GM19467 (cell line): ENCODE measurements at regions not wholly inside any gene's neighbourhood (a gene's known extent, or its start where the extent isn't known, plus 50 kb on each side); places are given as distances from the start of the nearest gene placed in this dataset.

Experiments used
- ATAC-seq: cut with Tn5 transposase; IDR thresholded peaks from one replicate; pipeline ENCODE4 v1.9.1; 2021; ENCODE audit warnings: mild to moderate bottlenecking, moderate library complexity; ENCODE audit not compliant: unreplicated experiment

DNA sequence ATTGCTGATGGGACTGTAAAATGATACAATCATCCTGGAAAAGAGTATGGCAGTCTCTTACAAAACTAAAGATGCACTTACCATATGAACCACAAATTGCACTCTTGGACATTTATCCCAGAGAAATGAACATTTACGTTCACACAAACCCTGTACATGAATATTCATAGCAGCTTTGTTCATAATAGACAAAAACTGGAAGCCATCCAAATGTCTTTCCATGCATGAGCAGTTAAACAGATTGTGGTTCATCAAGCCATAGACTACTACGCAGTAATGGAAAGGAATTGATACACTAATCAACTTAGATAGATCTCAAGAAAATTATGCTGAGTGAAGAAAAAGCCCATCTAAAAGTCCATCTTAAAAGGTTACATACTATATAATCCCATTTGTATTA lies 156.1 kb upstream of the SLC39A10 start:
- ATAC-seq = no peak

GRCh38 chr2:195498839-195499490 lies 158.1 kb upstream of the SLC39A10 start:
- ATAC-seq = no peak

DNA sequence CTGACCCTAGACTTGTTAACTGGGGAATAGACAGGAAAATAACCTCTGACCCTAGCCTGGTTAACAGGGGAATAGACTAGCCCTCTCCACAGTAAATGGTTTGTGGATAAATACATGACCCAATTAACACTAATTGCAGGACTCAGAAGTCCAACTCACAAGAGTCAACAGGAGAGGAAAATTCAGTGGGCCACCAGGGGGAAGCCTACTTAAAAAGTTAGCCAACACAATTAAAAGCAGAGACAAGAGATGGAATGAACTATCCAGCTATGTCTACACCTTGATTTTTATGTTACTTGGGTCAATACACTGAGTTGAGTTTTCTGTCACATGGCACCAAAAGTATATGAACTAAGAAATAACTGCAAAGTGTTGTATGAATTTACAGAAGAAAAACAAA lies 158.8 kb upstream of the SLC39A10 start:
- ATAC-seq = no peak

DNA sequence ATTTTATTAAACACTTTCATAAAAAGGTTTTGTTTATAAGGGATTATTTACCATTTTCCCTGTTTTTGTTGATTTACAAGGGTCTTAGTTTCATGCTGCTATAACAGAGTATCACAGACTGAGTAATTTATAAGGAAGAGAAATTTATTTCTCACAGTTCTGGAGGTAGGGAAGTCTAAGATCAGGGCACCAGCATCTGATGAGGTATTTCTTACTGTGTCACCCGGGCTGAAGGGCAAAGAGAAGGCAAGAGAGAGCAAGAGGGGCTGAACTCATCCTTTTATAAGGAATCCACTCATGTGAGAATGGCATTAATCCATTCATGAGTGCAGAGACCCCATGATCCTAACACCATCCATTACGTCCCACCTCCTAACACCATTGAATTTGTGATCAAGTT lies 160.0 kb upstream of the SLC39A10 start:
- ATAC-seq = no peak

- no peak for ATAC-seq
Measured at GRCh38 chr2:195495966-195496365, 161.1 kb upstream of the SLC39A10 start.

DNA sequence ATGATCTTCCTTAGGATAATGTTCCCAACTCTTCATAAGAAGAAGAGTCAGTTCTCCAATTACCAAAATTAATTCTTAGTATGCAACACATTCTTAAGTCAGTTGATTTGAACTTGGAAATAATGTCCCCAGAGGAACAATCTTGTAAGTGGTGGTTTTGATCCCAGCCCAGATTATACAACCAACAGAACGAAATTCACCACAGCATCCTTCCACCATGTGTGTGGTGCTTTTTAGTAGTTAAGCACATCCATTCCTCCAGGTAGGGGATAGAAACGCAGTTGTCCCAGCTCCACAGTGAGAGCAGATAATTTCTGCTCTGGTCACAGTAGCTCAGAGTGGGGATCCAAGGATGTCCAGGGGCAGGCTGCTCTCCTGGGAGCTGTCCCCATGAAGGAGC lies 161.7 kb upstream of the SLC39A10 start:
- ATAC-seq = no peak

DNA sequence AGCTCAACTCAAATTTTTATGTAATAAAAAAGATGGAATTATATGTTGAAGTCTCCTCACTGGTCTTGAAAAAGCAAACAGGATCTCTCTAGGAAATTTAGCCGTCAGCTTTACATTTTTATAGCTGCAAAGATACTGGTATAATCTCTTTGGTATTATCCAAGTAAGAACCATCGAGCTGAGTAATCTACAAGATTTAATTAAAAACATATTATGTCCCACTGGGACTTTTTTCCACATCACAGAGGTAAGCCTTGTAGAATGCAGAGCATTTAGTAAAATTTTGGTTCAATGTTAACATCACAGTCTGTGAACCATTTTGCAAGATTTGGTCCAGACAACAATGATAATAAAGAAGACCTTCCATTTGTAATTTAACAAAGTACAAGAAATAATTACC lies 162.6 kb upstream of the SLC39A10 start:
- no peak for ATAC-seq

- ATAC-seq = no peak
Measured at GRCh38 chr2:195493416-195493815, 163.6 kb upstream of the SLC39A10 start.

DNA sequence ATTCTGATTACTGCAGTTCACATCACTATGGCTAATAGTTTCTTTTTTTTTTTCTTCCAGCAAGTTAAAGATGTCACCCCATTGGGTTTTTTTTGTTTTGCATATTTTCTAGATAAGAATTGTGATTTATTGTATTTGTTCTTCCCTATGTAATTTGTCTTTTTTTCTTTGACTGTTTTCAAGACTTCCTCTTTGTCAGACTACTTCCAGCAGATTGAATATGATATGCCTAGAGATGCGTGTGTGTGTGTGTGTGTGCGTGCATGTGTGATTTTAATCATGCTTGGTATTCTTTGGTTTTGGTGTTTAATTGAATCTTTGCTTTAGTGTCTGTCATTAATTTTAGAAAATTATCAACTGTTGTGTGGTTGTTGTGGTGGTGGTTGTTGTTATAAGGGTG lies 166.7 kb upstream of the SLC39A10 start:
- no peak for ATAC-seq

DNA sequence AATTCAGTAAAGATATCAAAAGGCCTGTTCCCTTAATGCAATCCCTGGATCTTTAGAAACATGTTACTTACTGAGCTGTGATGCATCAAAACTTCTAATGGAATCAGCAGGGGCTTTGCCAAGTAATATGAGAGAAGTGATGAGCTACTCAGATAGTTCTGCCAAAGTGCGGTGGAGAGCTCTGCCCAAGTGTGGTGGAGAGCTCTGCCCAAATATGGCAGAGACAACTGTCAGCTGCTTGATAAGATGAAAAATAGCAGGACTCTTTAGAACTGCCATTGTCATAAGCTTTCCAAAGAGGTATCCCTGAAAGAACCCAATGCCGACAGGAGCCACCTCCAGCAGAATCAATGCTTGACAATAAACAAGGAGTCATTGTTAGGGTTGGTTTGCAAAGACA lies 167.9 kb upstream of the SLC39A10 start:
- no peak for ATAC-seq

DNA sequence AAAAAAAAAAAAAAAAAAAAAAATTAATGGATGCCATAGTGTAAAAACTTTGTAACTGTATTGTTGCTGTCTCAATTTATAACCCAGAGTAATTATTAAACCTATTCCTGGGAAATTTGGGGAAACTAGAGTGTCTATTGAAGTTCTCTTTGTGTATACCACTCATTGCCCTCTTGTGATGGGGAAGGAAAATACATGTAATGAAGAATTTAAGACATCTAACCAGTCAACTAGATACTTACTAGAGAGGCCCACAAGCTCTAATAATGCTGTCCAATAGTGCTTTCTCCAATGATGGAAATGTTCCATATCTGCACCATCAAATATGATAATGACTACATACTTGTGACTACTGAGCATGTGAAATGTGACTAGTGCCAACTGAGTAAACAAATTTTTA lies 168.5 kb upstream of the SLC39A10 start:
- no peak for ATAC-seq

- ATAC-seq = peak; percentile 92
Measured at GRCh38 chr2:195486987-195487644, 169.9 kb upstream of the SLC39A10 start.

GRCh38 chr2:195486520-195486919 lies 170.5 kb upstream of the SLC39A10 start:
- ATAC-seq = no peak

DNA sequence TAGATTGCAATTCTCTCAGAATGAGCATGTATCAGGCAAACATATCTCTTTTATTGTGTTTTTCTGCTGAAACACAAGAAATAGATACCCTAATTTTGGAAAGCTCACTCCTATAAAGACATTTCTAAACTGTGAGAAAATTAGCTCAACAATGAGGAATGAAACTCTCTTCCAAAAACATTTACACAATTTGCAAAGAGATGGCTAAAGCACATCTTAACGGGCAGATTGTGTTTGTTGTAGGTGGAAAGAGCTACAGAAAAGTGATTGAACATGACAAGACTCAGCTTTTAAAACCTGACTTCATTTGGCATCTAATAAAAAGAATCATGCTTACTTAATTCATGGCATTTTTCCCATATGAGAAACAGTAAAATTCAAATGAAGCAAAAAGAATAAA lies 175.0 kb upstream of the SLC39A10 start:
- no peak for ATAC-seq

DNA sequence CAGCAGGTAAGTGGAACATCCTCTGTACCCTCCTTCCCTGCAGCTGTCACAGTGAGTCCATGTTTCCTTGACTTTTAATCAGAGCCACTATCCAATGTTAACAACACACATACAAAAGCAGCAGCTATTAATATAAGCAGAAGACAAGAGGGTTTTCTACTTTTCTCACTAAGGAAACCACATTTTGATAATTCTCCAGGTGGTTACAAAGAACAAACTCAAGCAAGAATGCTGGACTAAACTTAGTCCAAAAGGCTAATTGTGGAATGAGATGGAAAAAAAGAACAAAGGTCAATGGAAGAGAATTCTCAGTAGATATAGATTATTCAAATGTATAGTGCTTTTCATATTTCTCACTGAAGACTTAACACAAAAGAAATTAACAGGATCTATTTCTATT lies 176.9 kb upstream of the SLC39A10 start:
- no peak for ATAC-seq

GRCh38 chr2:195479407-195479806 lies 177.6 kb upstream of the SLC39A10 start:
- ATAC-seq = no peak

GRCh38 chr2:195477996-195478382 lies 179.0 kb upstream of the SLC39A10 start:
- no peak for ATAC-seq

- ATAC-seq = no peak
Measured at GRCh38 chr2:195477248-195477995, 179.6 kb upstream of the SLC39A10 start.

DNA sequence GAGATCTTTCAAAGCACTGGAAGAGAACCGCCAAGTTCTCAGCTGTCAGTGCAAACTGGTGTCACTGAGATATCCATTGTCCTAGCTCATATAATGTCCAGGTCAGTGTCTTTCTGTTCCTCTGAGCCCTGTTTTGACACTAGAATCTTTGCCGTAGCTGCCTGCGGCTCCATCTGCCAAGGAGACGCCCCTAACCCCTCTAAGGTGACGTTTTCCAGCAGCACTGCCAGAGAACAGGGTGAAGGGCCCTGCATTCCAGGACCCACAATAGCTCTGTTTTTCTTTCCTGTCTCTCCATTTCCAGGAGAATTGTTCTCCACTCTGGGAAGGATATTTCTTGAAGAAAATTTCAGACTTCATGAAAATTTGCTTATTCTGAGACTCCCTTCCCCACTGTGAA lies 181.7 kb upstream of the SLC39A10 start:
- ATAC-seq = no peak

- no peak for ATAC-seq
Measured at GRCh38 chr2:195473862-195474261, 183.2 kb upstream of the SLC39A10 start.

- ATAC-seq = no peak
Measured at GRCh38 chr2:195472501-195473234, 184.4 kb upstream of the SLC39A10 start.

DNA sequence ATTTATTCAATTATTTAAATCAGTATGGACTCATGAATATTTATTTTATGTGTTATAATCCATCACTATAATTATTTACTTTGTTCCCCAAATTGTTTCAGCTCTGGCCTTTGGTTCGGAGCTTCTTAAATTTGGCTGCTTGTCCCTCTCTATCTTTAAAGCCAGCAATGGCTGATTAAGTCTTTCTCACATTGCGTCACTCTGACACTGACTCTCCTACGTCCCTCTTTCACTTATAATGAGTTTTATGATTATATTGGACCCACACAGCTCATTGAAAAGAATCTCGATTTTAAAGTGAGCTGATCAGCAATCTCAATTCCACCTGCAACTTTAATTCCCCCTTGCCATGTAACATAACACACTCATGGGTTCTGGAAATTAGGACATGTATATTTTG lies 185.2 kb upstream of the SLC39A10 start:
- ATAC-seq = no peak
